Esophagus muscularis mucosa (tissue), 3 donors: ENCODE measurements at regions not wholly inside any gene's neighbourhood (a gene's known extent, or its start where the extent isn't known, plus 50 kb on each side); places are given as distances from the start of the nearest gene placed in this dataset.

Source experiments
- CTCF ChIP-seq, 3 experiments: fragments of 200-600 bp in 2 of 3; fragments of 450-650 bp in 1 of 3; sonication (generic) in 2 of 3; IDR thresholded peaks; one replicate each; pipeline ENCODE4 v1.5.1; 2017 to 2019; ENCODE audit warnings: antibody characterized with exemption in 3 of 3, mild to moderate bottlenecking in 2 of 3, moderate library complexity in 1 of 3
- POLR2A ChIP-seq: fragments of 450-650 bp; IDR thresholded peaks from one replicate; pipeline ENCODE4 v1.6.1; 2017; ENCODE audit warnings: antibody characterized with exemption, moderate library complexity, mild to moderate bottlenecking, low read depth

GRCh38 chr22:27219036-27219435 lies 561.6 kb downstream of the MIAT start:
- TF ChIP-seq CTCF (IDR thresholded peaks at IDR 0.05) (no peak), POLR2A (no peak)
